Myocyte (in vitro differentiated cells): ENCODE measurements at regions not wholly inside any gene's neighbourhood (a gene's known extent, or its start where the extent isn't known, plus 50 kb on each side); places are given as distances from the start of the nearest gene placed in this dataset.

Source experiments
- DNase-seq: peaks from one replicate; pipeline ENCODE4 v3.0.0-alpha.2; 2012; ENCODE audit warnings: low read depth

DNA sequence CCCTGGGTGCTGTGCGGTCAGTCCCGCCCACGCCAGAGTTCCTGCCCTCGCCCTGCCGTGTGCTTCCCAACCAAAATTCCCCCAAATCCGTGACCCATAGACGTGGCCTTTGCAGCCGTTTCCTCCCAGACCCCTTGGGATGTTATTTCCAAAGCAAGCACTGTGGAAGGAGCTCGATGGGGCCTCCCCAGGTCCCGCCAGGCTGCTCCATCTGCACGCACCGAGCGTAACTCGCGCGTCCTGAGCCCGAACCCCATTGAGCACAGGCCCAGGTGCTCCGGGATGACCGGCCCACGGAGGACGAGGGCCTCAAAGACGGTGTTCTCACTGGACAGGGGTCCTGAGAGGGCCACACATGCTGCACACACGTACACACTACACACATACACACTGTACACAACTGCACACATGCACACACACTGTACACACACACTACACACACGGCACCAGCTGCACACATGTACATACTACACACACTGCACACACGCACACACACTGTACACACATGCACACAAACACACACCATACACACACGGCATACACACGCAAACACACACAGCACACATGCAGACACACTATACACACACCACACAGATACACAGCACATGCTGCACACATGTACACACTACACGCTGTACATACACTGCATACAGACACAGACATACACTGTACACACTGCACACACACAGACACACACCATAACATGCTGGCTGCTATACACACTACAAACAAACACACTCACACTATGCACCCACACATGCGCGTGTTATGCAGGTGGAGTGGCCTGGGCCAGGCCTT, 431.2 kb upstream of the SALL3 start:
- no peak for DNase-seq

DNA sequence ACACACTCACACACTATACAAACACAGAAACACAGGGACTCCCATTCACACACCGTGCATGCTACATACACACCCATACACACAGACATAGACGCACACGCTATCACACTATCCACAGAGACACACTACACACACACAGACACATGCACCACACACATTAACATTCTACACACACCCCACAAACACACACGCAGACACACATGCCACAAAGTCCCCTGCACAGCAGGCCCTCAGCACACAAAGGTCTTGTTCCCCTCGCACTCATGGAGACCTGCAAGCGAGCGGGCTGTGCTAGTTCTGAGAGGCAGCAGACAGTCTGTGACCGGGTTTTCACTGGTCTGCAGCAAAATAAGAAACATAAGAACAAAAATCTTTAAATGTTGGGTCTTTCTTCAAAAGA, 429.6 kb upstream of the SALL3 start:
- no peak for DNase-seq

DNA sequence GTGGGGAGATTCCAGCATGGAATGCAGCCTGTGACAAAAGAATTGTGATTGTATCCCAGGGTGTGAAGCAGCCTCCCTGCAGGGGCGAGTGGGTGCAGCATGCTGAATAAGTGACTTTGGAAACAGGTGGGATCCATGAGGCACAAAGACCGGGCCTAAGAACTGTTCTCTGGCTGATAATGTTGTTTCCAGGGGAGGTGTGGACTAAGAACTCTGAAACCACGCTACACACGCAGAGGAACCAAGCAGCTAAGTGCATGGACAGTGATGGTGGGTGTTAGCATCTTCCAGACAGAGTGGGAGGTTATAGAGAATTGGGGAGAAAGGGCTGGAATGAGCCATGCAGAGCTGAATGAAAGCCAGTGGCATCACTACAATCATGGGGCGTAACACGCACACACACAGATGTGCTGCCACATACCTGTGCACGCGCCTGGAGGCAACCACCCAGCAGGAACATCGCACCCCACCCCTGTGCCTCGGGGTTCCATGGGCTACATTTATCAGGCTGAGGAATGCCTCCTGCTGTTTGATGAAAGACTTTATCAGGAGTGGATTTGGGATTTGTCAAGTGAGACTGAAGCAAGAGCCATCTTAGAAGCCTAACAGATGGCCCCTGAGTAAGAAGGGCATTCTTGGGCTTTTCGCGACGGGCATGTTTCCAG, 424.5 kb upstream of the SALL3 start:
- DNase-seq, result no peak

DNA sequence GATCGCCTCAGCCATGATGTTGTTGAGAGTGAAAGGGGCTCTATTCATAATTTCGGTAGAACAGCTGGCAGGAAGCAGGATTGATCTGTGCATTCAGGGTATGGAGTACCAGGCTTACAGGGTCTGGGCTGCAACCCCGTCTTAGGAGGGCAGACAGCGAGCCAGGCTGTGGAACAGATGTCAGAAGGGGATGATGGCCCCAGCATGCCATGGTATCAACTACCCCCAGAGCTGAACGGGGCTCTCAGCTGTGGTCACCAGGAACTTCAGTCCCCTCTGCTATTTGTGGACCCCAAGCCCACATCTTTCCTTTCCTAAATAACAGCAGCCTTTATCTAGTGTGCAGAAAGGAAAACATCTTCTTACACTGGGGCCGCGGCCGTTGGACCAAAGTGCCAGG, 422.2 kb upstream of the SALL3 start:
- DNase-seq, result no peak

DNA sequence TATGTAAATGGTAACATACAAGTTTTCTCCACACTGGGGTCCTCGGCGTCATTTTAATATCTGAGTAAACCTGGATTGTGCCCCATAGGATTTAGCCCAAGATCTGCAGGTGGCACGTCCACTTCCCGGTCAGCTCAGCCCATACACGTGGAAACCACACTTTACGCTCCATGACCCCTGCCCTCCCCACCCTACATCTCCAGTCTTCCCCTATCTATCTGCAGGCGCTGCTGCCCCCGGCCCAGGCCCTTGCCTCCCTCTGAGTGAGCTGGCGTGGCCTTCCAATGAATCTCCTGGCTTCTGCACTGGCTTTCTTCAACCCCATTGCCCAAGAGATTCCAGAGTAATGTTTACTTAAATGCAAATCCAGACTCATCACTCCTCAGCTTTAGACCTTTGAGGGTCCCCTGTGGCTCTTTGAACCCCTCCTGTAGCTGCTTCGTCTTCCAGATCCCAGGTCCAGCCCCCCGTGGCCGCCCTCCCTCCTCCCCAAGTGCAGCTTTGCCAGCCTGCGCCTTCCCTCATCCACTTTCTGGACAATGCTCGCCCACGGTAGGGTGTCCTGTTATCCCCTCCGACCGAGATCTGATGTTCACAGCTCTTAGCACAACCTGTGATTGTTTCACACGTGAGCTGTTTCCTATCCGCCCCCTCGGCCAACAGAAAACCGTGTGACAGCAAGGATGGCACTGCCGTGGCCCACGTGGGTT, 421.4 kb upstream of the SALL3 start:
- no peak for DNase-seq

DNA sequence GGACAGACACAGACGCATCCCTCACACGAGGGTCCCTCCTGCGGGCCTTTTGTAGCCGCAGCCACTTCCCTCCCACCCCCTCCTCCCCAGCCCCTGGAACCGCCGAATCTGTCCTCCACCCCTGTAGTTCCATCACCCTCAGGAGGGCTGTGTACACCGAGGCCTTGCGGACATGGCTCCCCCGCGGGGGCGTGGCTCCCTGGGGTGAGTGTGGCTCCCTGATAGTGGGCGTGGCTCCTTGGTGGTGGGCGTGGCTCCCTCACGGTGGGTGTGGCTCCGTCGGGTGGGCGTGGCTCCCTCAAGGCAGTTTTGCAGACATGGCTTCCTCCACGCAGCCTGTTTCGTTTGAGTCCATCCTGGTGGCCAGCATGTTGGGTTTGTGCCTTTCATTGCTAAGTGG, 420.7 kb upstream of the SALL3 start:
- DNase-seq, result no peak

DNA sequence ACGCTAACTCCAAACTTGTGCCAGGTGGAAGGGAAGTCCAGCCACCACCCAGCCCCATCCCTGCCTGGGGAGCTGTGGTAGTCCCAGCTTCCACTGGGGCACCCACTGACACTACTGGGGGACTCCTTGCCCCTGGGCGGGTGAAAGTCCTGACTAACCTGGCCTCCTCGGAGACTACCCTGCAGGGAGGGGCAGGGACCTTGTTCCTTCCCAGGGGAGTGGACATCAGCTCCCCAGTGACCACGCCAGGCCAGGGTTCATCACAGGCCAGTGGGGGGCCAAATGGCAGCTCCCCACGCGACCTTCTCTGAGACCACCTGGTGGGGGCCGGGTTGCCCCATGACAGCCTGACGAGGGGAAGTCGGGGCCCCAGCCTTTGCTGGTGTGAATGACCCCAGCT, 420.0 kb upstream of the SALL3 start:
- no peak for DNase-seq

DNA sequence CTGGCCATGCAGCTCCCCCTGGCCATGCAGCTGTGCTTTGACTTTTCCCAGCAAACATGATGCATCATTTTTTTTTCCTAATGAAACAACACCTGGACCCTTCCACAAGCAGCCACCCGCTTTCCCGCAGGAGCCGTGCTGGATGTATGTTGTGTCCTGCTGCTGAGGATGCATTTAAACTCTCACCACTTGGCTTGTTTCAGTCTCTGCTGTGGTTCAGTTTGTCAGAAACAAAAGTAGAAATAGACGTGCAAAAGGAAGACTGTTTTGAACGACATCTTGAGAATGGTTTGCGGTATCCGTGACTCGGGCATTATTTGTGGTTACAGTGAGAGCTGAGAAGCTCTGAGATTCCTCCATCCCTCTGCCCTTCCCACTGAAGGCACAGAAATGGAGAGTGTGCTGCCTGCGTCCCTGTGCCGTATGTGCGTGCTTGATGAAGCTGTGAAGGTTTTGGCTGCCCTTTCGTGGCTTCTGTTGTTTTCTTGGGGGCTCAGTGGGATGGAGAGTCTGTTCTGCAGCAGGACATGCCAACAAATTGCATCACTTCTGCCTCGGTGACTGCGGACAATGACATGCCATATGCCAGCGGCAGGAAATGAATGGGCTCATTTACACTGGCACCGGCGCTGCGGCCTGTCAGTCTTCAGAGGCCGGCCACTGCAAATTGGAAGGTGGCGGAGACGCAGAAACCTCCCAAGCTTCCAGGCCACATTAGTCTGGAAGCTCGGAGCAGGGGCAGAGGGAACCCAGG, 417.7 kb upstream of the SALL3 start:
- DNase-seq, result no peak

DNA sequence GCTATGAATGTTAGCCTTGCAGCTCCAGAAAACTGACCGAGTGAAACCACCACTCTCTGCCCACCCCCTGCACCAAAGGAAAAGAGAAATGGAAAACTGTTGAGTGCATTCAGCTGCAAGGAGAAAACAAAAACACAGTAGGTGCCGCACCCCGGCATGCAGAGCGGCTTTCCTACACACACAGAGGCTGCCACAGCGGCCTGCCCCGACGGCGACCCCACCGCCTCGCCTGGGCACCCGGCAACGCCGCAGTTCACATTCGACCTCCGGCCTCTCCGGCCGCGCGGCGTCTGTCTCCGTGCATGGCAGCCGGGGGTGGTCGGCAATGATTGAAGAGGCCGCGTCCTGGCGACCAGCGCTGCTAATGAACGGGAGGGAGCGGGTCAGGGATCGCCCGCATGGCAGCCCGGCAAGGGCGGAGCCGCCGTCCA, 417.1 kb upstream of the SALL3 start:
- DNase-seq, result no peak

DNA sequence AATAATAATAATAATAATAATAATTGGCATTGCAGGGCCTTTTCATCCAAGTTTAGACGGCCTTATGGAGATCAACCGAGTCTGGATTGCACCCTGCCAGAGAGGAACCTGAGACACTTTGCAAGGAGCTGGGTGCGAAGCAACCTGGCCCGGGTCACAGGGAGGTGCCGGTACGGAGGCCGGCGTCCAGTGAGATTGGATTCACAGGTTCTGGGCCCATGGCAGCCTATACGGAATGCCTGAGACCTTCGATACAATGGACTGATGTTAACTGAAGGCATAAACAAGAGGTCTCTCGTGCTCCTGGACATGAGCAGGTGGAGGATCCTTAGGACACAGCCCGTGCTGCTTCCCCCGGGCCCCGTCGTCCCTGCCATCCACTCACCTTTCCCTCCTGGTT, 416.5 kb upstream of the SALL3 start:
- DNase-seq, result no peak

DNA sequence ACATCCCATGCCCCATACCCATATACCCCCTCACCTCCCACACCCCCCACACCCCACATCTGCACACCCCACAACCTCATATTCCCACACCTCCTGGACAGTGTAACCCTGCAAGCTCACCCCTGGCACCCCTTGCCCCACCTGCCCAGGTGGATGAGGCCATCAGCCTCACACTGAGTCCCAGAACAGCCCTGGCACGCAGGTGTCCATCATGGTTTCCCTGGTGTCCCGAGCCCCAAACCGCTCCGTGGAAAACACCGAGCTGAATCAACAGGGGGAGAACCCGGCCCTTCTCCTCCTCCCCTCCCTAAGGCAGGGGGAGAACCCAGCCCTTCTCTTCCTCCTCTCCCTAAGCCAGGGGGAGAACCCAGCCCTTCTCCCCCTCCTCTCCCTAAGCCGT, 415.6 kb upstream of the SALL3 start:
- DNase-seq, result no peak

DNA sequence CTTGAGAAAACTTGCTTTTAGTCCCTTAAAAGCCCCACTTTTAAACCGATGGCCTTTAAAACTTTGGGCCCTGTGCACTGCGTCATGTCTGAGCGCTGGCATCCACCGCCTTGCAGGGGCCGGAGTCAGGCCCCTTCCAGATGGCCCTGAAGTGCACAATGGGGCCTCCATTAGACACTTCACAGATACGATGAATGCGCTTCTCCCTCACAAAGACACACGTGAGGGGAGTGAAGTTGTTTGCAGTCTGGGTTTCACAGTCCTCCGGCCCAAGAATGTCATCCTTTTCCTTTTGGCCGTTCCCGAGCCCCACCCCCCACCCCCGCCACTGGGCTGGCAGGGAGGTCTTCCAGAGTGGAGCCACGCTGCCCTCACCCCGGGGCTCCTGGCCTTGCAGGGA, 415.1 kb upstream of the SALL3 start:
- no peak for DNase-seq

DNA sequence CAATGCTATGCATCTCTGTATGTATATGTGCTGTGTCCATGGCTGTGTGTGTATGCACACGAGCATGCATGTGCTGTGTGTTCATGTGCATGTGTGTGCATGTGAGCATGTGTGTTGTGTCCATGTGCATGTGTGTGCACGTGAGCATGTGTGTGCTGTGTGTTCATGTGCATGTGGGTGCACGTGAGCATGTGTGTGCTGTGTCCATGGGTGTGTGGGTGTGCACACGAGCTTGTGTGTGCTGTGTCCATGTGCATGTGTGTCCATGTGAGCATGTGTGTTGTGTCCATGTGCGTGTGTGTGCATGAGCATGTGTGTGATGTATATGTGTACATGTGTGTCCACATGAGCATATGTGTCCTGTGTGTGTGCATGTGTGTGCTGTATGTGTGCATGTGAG, 414.4 kb upstream of the SALL3 start:
- no peak for DNase-seq

DNA sequence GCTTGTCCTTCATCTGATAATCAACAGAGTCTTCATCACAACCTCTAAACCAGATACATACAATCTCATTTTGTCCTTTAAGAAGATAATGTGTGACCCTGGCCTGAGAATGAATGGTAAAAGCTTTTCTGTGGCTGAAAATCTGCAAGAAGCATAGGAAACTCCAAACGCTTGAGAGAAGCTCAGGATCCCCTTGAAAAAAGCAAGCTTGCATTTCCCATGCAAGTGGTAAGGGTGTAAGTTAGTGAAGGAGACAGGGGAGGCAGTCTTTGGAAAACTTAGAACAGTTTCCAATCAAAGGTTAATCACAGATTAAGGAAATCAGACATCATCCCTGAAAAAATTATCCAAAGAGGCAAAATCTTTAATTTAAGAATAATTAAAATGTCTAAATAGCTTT, 413.6 kb upstream of the SALL3 start:
- no peak for DNase-seq

DNA sequence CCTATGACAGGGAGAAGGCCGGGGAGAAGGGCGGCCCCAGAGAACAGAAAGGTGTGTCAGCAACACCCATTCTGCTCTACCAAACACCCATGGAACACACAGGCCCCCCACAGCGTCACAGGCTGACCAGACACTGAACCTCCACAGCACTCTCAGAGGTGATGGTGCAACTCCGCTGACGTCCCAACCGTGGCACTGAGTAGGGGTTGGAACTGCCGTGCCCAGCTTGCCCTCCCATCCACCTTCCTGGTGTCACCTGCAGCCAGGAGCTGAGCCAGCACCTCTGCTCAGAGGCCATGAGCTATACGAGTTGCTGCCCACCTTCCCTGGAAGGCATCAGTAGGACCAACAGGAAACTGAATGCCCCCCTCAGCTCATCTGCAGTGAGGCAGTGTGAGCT, 412.9 kb upstream of the SALL3 start:
- DNase-seq, result no peak

DNA sequence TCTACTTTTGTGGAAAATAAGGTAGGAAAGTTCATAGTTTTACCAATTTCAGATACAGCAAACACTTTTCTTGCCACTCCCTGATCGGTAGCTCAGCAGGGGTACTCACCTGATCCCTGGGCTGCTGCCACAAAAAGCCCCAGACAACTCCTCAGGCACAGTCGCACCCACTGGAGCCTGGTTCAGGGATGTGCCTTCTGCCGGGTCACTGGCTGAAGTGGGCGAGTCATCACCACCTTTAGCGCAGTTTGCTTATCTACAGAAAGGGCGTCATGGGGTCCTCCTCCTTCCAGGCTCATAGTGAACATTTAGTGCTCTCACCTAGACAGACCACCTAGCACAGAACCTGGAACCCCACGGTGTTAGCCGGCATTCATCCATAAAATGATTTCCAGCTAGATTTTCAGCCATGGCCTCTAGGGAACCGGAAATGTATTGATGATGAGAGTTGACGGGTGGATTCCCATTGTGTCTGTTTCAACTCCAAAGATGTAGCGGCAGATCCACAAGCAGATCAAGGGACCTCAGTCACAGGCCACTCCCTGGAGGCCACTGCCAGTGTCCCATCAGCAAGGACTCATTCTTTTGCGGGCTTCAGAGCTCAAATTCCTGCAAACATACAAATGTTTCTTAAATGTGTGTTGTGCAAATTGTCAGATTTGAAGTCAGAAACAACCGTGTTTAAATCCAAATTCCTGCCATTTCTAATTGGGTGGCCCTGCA, 408.4 kb upstream of the SALL3 start:
- no peak for DNase-seq

DNA sequence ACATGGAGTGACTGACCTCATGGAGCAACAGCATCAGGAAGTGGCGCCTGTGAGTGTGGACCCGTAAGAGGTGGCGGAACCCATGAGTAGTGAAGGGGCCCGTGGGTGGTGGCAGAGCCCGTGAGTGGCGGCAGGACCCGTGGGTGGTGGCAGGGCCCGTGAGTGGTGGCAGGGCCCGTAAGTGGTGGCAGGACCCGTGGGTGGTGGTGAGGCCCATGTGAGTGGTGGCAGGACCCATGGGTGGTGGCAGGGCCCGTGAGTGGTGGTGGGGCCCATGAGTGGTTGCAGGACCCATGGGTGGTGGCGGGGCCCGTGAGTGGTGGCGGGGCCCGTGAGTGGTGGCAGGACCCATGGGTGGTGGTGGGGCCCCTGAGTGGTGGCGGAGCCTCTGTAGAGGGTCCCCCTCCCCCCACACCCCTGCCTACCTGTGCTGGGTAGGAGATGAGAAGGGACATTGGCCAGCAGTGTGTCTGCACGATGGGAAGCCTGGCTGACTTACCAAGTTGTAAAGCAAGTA, 407.7 kb upstream of the SALL3 start:
- no peak for DNase-seq

DNA sequence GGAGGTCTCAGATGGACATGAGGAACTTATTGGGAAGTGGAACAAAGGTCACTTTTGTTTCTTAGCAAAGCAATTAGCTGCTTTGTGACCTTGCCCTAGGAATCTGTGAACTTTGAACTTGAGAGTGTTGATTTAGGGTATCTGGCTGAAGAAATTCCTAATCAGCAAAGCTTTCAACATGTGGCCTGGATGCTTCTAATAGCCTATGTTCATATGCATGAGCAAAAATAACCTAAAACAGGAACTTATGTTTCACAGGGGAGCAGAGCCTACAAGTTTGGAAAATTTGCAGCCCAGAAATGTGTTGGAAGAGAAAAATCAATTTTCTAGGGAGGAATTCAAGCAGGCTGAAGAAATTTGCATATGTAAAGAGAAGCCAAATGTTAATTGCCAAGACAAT, 405.8 kb upstream of the SALL3 start:
- DNase-seq, result no peak

DNA sequence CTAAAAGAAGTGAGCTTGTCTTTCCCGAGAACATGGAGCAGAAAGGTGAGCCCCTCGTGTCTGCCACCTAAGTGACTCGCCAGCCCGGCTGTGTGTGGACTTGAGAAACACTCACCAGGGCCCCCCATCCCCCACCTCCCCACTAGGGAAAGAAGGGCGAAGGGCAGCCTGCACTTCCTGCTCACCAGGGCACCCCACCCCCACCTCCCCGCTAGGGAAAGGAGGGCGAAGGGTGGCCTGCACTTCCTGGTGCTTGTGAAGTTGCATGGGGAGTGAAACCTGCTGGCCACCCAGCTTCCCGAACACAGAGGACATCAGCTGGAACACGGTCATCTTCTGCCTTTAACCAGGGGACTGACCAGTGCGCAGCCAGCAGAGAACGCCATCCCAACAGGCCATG, 402.7 kb upstream of the SALL3 start:
- DNase-seq, result no peak

DNA sequence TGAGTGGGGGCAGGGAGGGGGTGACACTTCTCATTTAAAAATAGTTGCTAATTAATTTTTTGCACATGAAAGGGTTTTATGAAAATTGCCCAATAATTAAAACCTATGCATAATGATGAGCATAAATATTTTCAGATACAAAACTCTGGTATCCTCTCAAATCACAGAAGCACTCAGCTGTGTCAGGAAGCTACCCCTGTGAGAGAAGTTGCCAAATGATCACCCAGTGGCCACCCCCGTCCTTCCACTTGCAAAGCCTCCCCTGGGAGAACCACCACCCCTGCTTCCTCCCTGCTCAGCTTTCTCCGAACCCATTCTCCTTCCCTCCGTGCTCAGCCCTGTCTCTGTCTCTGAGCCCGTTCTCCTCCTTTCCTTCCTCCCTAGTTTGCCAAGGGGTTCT, 400.2 kb upstream of the SALL3 start:
- no peak for DNase-seq
